ENCODE measurements at regions not wholly inside any gene's neighbourhood (a gene's known extent, or its start where the extent isn't known, plus 50 kb on each side); places are given as distances from the start of the nearest gene placed in this dataset.

DNA sequence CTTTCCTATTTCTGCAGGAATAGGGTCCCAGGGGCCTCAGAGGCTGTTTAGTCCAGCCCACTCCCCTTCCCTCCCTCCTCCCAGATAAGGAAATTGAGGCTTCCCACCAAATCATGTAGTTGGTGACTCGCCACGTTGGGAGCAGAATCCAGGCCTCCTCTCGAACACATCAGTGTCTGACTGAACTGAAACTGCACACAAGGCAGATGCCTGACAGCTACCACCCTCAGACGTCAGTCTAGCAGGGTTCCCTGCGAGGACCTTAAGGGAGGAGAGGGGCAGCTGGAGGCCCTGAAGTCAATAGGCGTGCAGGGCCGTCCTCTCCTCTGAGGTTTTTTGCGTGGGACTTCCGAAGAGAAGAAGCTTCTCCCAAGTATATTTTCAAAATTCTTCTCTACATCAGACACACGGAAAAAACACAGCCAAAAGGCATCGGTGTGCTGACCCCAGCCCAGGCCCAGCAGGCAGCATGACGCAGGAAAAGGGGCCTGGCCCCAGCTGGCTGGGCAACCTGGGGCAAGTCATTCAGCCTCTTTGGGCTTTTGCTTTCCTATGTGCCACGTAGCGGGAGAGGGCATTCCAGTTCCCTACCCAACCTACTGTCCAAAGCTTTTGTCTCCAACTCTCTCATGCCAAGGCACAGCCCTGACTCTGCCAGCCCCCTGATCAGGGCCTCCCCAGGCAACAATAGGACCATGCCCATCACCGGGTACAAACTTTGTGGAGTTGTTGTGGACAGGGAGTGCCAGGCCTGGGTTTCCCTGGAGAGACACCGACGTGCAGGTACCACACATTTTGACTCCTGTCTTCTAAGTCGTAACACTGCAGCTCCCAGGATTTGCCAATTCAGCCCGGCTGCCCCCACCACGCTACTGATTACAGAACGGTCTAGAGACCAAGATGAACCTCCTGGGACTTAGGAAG, 283.1 kb downstream of the XXYLT1 start:
- Histone ChIP-seq H2AK5ac (ENCODE audit: low read length) (no peak overlapping the region), H2BK120ac (ENCODE audit: insufficient read depth, low read length, poor library complexity) (no peak overlapping the region), H3K4ac (ENCODE audit: low read depth, low read length) (no peak overlapping the region), H2BK5ac (ENCODE audit: low read depth, low read length, poor library complexity) (no peak overlapping the region), H2BK12ac (ENCODE audit: low read length) (no peak overlapping the region), H3K18ac (ENCODE audit: low read length) (no peak overlapping the region), H3K23ac (ENCODE audit: low read length) (no peak overlapping the region), H4K12ac (ENCODE audit: low read depth, low read length) (no peak overlapping the region), H3K27me3 (ENCODE audit: insufficient read depth, low read length) (no peaks in the 10 kb centered on the region), H4K91ac (ENCODE audit: low read depth, low read length) (no peak overlapping the region), H3K9me3 (ENCODE audit: insufficient read depth, low read depth, low read length) (peaks cover 7% of the 10 kb centered on the region), H3K79me1 (ENCODE audit: low read length) (no peaks in the 10 kb centered on the region), H4K8ac (ENCODE audit: low read depth, low read length) (no peak overlapping the region), H3K14ac (ENCODE audit: low read length) (no peak overlapping the region), H2AFZ (ENCODE audit: insufficient read depth, low read length, poor library complexity) (no peak overlapping the region), H3K79me2 (ENCODE audit: control insufficient read depth, insufficient read depth, low read length, poor library complexity) (no peaks in the 10 kb centered on the region), H3K36me3 (ENCODE audit: control insufficient read depth in 1 of 2, insufficient read depth in 2 of 2, low read length in 2 of 2) (no peaks in the 10 kb centered on the region), H3K4me3 (ENCODE audit: low read depth, low read length) (no peak overlapping the region), H3K9ac (ENCODE audit: low read length) (no peak overlapping the region), H3K4me2 (ENCODE audit: low read length) (no peak overlapping the region), H3K27ac (ENCODE audit: low read depth, low read length) (no peak overlapping the region), H3K4me1 (ENCODE audit: control insufficient read depth in 1 of 2, insufficient read depth in 2 of 2, low read length in 2 of 2) (peaks cover 16 to 24% of the 10 kb centered on the region in 2 experiments)
- WGBS (ENCODE audit: extremely low coverage, insufficient coverage, insufficient read length): no CpG with 5 or more reads among the region's 21 CpGs
- no peak for DNase-seq

DNA sequence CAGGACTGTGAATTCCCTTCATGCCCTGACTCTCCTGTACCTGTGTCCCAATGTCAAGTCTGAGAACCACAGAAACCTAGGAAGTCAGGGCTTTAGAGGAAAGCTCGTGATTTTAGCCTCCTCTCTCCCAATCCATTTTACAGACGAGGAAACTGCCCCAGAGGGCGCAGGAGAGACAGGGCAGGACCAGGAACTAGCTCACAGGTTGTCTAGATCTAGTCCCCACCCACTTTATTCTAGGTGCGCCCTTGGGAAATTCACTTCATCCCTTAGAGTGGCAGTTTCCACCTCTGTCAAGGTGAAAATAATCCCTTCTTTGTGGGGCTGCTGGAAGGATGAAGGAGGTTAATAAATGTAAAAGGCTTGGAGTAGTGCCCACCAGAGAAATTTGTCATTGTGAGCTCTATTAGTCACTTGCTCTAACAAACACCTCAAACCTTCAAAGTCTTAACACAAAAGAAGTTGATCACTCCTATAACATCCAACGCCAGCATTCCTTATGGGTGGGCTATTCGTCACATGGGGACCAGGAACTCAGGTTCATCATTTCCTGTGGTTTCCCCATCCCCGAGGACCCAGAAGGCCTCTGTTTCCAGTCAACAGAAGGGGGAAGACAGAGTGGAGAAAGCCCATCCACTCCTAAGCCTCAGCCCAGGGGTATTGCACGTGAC, 282.3 kb downstream of the XXYLT1 start:
- Histone ChIP-seq H2BK120ac (ENCODE audit: insufficient read depth, low read length, poor library complexity) (no peak overlapping the region), H2BK5ac (ENCODE audit: low read depth, low read length, poor library complexity) (no peak overlapping the region), H3K4me1 (ENCODE audit: control insufficient read depth in 1 of 2, insufficient read depth in 2 of 2, low read length in 2 of 2) (peaks cover 16 to 22% of the 10 kb centered on the region in 2 experiments), H2AFZ (ENCODE audit: insufficient read depth, low read length, poor library complexity) (no peak overlapping the region), H3K9me3 (ENCODE audit: insufficient read depth, low read depth, low read length) (peaks cover 5% of the 10 kb centered on the region), H4K91ac (ENCODE audit: low read depth, low read length) (no peak overlapping the region), H3K4me3 (ENCODE audit: low read depth, low read length) (no peak overlapping the region), H3K23ac (ENCODE audit: low read length) (no peak overlapping the region), H3K27ac (ENCODE audit: low read depth, low read length) (no peak overlapping the region), H3K9ac (ENCODE audit: low read length) (no peak overlapping the region), H3K27me3 (ENCODE audit: insufficient read depth, low read length) (no peaks in the 10 kb centered on the region), H3K4me2 (ENCODE audit: low read length) (no peak overlapping the region), H2AK5ac (ENCODE audit: low read length) (no peak overlapping the region), H2BK12ac (ENCODE audit: low read length) (no peak overlapping the region), H4K8ac (ENCODE audit: low read depth, low read length) (no peak overlapping the region), H3K36me3 (ENCODE audit: control insufficient read depth in 1 of 2, insufficient read depth in 2 of 2, low read length in 2 of 2) (no peaks in the 10 kb centered on the region), H3K79me2 (ENCODE audit: control insufficient read depth, insufficient read depth, low read length, poor library complexity) (no peaks in the 10 kb centered on the region), H3K4ac (ENCODE audit: low read depth, low read length) (no peak overlapping the region), H4K12ac (ENCODE audit: low read depth, low read length) (no peak overlapping the region), H3K79me1 (ENCODE audit: low read length) (no peaks in the 10 kb centered on the region), H3K14ac (ENCODE audit: low read length) (no peak overlapping the region), H3K18ac (ENCODE audit: low read length) (no peak overlapping the region)
- no peak for DNase-seq
- WGBS (ENCODE audit: extremely low coverage, insufficient coverage, insufficient read length): no CpG with 5 or more reads among the region's 8 CpGs

DNA sequence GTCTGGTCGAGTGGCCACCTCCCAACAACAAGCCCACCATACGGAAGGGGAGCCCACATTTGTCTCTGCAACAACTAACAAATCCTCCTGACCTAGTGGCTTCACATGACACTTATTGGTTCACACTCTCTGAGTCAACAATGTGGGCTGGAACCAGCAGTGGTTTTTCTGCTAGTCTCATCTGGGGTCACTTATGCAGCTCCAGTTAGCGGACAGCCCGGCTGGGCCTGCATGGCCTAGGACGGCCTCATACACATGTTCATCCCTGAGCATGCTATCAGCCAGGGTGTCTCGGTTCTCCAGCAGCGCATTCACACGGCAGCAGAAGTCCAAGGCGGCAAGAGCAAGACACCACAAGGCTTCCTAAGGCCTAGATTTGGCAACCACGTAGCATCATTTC, 281.7 kb downstream of the XXYLT1 start:
- H3K9ac ChIP-seq (ENCODE audit: low read length): no peak overlapping the region
- no CpG with 5 or more reads among the region's 10 CpGs for WGBS (ENCODE audit: extremely low coverage, insufficient coverage, insufficient read length)
- no peak overlapping the region for H2AK5ac ChIP-seq (ENCODE audit: low read length)
- H2BK5ac ChIP-seq (ENCODE audit: low read depth, low read length, poor library complexity): no peak overlapping the region
- H4K12ac ChIP-seq (ENCODE audit: low read depth, low read length): no peak overlapping the region
- H3K36me3 ChIP-seq (ENCODE audit: control insufficient read depth in 1 of 2, insufficient read depth in 2 of 2, low read length in 2 of 2): no peaks in the 10 kb centered on the region
- no peak overlapping the region for H2BK12ac ChIP-seq (ENCODE audit: low read length)
- no peak overlapping the region for H2BK120ac ChIP-seq (ENCODE audit: insufficient read depth, low read length, poor library complexity)
- H4K8ac ChIP-seq (ENCODE audit: low read depth, low read length): no peak overlapping the region
- no peak overlapping the region for H3K18ac ChIP-seq (ENCODE audit: low read length)
- no peaks in the 10 kb centered on the region for H3K27me3 ChIP-seq (ENCODE audit: insufficient read depth, low read length)
- no peak overlapping the region for H3K4me2 ChIP-seq (ENCODE audit: low read length)
- H3K9me3 ChIP-seq (ENCODE audit: insufficient read depth, low read depth, low read length): peaks cover 5% of the 10 kb centered on the region
- peaks cover 16 to 22% of the 10 kb centered on the region in 2 experiments for H3K4me1 ChIP-seq (ENCODE audit: control insufficient read depth in 1 of 2, insufficient read depth in 2 of 2, low read length in 2 of 2)
- H3K14ac ChIP-seq (ENCODE audit: low read length): no peak overlapping the region
- no peak overlapping the region for H3K27ac ChIP-seq (ENCODE audit: low read depth, low read length)
- no peak for DNase-seq
- H3K23ac ChIP-seq (ENCODE audit: low read length): no peak overlapping the region
- no peaks in the 10 kb centered on the region for H3K79me1 ChIP-seq (ENCODE audit: low read length)
- no peak overlapping the region for H3K4ac ChIP-seq (ENCODE audit: low read depth, low read length)
- H3K79me2 ChIP-seq (ENCODE audit: control insufficient read depth, insufficient read depth, low read length, poor library complexity): no peaks in the 10 kb centered on the region
- no peak overlapping the region for H4K91ac ChIP-seq (ENCODE audit: low read depth, low read length)
- H3K4me3 ChIP-seq (ENCODE audit: low read depth, low read length): no peak overlapping the region
- no peak overlapping the region for H2AFZ ChIP-seq (ENCODE audit: insufficient read depth, low read length, poor library complexity)

DNA sequence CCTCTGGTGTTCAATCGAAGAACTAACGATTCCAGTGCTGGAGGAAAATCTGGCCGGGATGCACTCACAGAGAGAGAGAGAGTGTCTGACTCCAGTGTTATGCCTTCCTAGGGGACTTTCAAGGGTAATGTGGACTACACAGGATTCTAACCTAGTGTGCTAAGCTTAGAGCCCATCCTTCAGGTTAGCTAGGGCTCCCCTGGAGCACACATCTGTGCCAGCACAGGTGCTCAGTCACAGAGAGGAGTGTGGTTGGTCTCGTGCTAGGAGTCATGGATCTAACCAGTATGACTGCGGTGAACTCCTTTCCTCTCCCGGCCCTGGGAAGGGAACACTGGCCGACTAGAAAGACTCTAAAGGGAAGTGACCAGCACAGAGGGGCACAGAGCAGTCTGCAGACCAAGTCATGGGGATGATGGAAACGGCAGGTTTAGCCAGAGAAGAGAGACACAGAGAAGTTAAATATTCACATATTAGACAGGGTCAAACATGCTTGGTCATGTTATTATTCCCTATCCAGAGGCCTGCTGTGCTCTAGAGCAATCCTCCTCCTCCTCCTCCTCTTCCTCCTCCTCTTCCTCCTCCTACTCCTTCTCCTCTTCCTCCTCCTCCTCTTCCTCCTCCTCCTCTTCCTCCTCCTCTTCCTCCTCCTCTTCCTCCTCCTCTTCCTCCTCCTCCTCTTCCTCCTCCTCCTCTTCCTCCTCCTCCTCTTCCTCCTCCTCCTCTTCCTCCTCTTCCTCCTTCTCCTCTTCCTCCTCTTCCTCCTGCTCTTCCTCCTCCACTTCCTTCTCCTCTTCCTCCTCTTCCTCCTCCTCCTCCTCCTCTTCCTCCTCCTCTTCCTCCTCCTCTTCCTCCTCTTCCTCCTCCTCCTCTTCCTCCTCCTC, 280.3 kb downstream of the XXYLT1 start:
- H3K4ac ChIP-seq (ENCODE audit: low read depth, low read length): no peak overlapping the region
- H3K4me1 ChIP-seq (ENCODE audit: control insufficient read depth in 1 of 2, insufficient read depth in 2 of 2, low read length in 2 of 2): peaks cover 9 to 14% of the 10 kb centered on the region in 2 experiments
- no peak overlapping the region for H2BK120ac ChIP-seq (ENCODE audit: insufficient read depth, low read length, poor library complexity)
- H3K27ac ChIP-seq (ENCODE audit: low read depth, low read length): no peak overlapping the region
- no peak overlapping the region for H2BK5ac ChIP-seq (ENCODE audit: low read depth, low read length, poor library complexity)
- no peak for DNase-seq
- no peak overlapping the region for H3K9ac ChIP-seq (ENCODE audit: low read length)
- no peaks in the 10 kb centered on the region for H3K36me3 ChIP-seq (ENCODE audit: control insufficient read depth in 1 of 2, insufficient read depth in 2 of 2, low read length in 2 of 2)
- H3K79me1 ChIP-seq (ENCODE audit: low read length): no peaks in the 10 kb centered on the region
- H3K4me2 ChIP-seq (ENCODE audit: low read length): no peak overlapping the region
- no peak overlapping the region for H3K14ac ChIP-seq (ENCODE audit: low read length)
- no peak overlapping the region for H4K91ac ChIP-seq (ENCODE audit: low read depth, low read length)
- no peak overlapping the region for H3K18ac ChIP-seq (ENCODE audit: low read length)
- no CpG with 5 or more reads among the region's 8 CpGs for WGBS (ENCODE audit: extremely low coverage, insufficient coverage, insufficient read length)
- no peak overlapping the region for H4K12ac ChIP-seq (ENCODE audit: low read depth, low read length)
- no peak overlapping the region for H3K23ac ChIP-seq (ENCODE audit: low read length)
- no peak overlapping the region for H4K8ac ChIP-seq (ENCODE audit: low read depth, low read length)
- no peak overlapping the region for H2AK5ac ChIP-seq (ENCODE audit: low read length)
- no peak overlapping the region for H3K4me3 ChIP-seq (ENCODE audit: low read depth, low read length)
- H3K9me3 ChIP-seq (ENCODE audit: insufficient read depth, low read depth, low read length): peaks cover 8% of the 10 kb centered on the region
- H2BK12ac ChIP-seq (ENCODE audit: low read length): no peak overlapping the region
- no peaks in the 10 kb centered on the region for H3K79me2 ChIP-seq (ENCODE audit: control insufficient read depth, insufficient read depth, low read length, poor library complexity)
- no peaks in the 10 kb centered on the region for H3K27me3 ChIP-seq (ENCODE audit: insufficient read depth, low read length)
- H2AFZ ChIP-seq (ENCODE audit: insufficient read depth, low read length, poor library complexity): no peak overlapping the region
